Ovary (tissue), 7 donors: ENCODE measurements at regions not wholly inside any gene's neighbourhood (a gene's known extent, or its start where the extent isn't known, plus 50 kb on each side); places are given as distances from the start of the nearest gene placed in this dataset.

Experiments
- DNase-seq, 5 donors: peaks; one replicate each; pipeline ENCODE4 v3.0.0-alpha.2; 2019 to 2020
- H3K27ac ChIP-seq, 2 donors: fragments of 200-600 bp; one replicate each; pipeline versions ENCODE4 v1.5.1 to v1.8.0; 2019 to 2022
- H3K27me3 ChIP-seq: fragments of 200-600 bp; one replicate; pipeline ENCODE4 v1.8.0; 2022
- H3K36me3 ChIP-seq: fragments of 200-600 bp; sonication (generic); one replicate; pipeline ENCODE4 v1.5.1; 2019
- H3K4me1 ChIP-seq: one replicate; pipeline ENCODE4 v1.8.1; 2013; ENCODE audit warnings: mild to moderate bottlenecking, moderate library complexity; ENCODE audit not compliant: insufficient read depth
- H3K4me3 ChIP-seq: fragments of 200-600 bp; sonication (generic); one replicate; pipeline ENCODE4 v1.5.1; 2017
- H3K9me3 ChIP-seq, 2 donors: fragments of 200-600 bp in 1 of 2; sonication (generic) in 1 of 2; one replicate each; pipeline versions ENCODE4 v1.5.1 to v1.8.1; 2013 to 2019; ENCODE audit warnings: mild to moderate bottlenecking in 1 of 2, moderate library complexity in 1 of 2
- EP300 ChIP-seq: sonication (generic); formaldehyde crosslinking; IDR thresholded peaks from one replicate; pipeline ENCODE4 v1.6.1; 2017; ENCODE audit warnings: antibody characterized with exemption
- POLR2A ChIP-seq: fragments of 450-650 bp; IDR thresholded peaks from one replicate; pipeline ENCODE4 v1.6.1; 2017; ENCODE audit warnings: antibody characterized with exemption, mild to moderate bottlenecking, moderate library complexity
- WGBS, 3 donors: extraction: QIAGEN DNeasy Blood & Tissue Kit in 1 of 3; methylation state at CpG; one replicate each; pipeline versions ENCODE4 v1.1.5 to v1.1.7; 2013 to 2017; 5-methylcytosine and 5-hydroxymethylcytosine counted together
- intact Hi-C, 4 donors: fragments of 100-400 bp; cut with DNase I; formaldehyde crosslinking; loops; one replicate each; pipeline versions ENCODE4 v1.11.0 to v1.15.1; 2022 to 2023
- TF ChIP-seq, protein P1 (sequence below), 3 donors: fragments of 450-650 bp in 2 of 3; fragments of 200-600 bp in 1 of 3; IDR thresholded peaks; one replicate each; pipeline versions ENCODE4 v1.5.1 to v1.8.0; 2016 to 2022; ENCODE audit warnings: antibody characterized with exemption in 3 of 3, mild to moderate bottlenecking in 1 of 3
- donor health status: DM: no; HTN: no; CAD: no; lungs with moderate emphysema.
- donor health status: DM: no; HTN: no; CAD: no.
- donor health status: Bipolar disorder and iron deficiency.
- donor health status: DM: no; HTN: no; CAD: no.
- donor health status: DM: yes; HTN: yes; CAD: no.

DNA sequence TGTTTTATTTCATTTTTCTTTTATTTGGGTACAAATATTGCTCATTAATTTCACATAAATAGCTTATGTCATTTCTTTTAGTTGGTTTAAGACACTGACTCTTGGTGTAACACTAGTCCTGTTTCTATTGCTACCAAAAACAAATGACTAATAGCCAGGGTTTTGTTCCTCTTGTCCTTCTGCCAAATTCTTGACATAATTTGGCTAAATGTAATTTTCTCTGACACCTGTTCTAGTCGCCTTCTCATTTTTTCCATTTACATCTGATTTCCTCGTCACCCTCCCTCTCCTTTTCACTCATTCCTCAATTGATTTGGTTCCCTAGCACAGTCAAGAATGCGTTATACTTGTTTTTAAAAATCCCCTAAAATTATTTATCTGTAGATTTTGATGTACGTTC lies 1718.7 kb downstream of the EFNB2 start:
- 72 to 82% (median 73%) methylated on average over 4 of the region's 4 CpGs for WGBS, 3 donors
- no peak for TF ChIP-seq POLR2A
- TF ChIP-seq EP300 = no peak
- TF ChIP-seq, protein P1, sequence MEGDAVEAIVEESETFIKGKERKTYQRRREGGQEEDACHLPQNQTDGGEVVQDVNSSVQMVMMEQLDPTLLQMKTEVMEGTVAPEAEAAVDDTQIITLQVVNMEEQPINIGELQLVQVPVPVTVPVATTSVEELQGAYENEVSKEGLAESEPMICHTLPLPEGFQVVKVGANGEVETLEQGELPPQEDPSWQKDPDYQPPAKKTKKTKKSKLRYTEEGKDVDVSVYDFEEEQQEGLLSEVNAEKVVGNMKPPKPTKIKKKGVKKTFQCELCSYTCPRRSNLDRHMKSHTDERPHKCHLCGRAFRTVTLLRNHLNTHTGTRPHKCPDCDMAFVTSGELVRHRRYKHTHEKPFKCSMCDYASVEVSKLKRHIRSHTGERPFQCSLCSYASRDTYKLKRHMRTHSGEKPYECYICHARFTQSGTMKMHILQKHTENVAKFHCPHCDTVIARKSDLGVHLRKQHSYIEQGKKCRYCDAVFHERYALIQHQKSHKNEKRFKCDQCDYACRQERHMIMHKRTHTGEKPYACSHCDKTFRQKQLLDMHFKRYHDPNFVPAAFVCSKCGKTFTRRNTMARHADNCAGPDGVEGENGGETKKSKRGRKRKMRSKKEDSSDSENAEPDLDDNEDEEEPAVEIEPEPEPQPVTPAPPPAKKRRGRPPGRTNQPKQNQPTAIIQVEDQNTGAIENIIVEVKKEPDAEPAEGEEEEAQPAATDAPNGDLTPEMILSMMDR (IDR thresholded peaks at IDR 0.05) = no peak
- H3K27me3 ChIP-seq = no peaks in the 10 kb centered on the region
- H3K36me3 ChIP-seq = no peaks in the 10 kb centered on the region
- no peak for DNase-seq
- no peaks in the 10 kb centered on the region for H3K4me1 ChIP-seq
- H3K9me3 ChIP-seq = no peaks in the 10 kb centered on the region
- intact Hi-C loops = no loop called here
- no peak overlapping the region for H3K27ac ChIP-seq
- H3K4me3 ChIP-seq = no peak overlapping the region

DNA sequence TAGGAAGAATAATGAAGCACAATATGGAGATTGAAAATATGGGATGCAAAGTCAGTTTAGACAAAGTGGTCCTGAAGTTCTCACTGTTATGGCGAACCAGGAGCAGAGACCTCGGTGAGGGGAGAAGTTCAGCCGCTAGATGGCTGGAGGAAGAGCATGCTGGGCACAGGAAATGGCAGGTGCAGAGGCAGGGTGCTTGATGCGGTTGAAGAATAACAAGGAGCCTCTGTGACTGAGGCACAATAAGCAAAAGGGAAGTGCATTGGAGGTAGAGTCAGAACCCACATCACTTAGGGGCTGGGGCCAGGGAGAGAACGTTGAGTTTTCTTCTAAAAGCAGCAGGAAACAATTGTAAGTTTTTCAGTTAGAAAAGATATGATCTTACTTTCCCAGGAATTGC lies 1725.2 kb downstream of the EFNB2 start:
- no peak for TF ChIP-seq POLR2A
- TF ChIP-seq EP300 = no peak
- TF ChIP-seq, protein P1 (IDR thresholded peaks at IDR 0.05) = no peak
- intact Hi-C loops = no loop called here
- H3K27ac ChIP-seq = no peak overlapping the region
- no peaks in the 10 kb centered on the region for H3K36me3 ChIP-seq
- DNase-seq = no peak
- 84 to 89% (median 86%) methylated on average over 5 of the region's 5 CpGs for WGBS, 3 donors
- no peaks in the 10 kb centered on the region for H3K9me3 ChIP-seq
- no peak overlapping the region for H3K4me3 ChIP-seq
- no peaks in the 10 kb centered on the region for H3K27me3 ChIP-seq
- H3K4me1 ChIP-seq = no peaks in the 10 kb centered on the region

DNA sequence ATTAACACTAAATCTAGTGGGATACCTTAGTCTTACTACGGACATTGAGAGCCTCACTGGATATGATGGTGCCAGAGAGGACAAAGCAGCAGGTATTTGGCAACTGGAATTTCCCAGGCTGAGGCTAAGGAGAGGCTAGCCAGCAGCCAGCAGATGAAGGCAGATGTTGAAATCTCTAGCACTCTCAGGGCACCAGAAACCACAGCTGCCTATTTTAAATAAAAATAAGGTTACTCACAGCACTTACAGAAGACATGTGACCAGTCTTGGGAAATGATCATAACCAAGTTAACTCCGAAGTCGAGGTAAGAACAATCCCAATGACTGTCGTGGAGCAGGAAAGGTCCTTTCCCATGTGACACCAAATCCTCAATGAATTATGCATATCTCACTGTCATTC lies 1726.0 kb downstream of the EFNB2 start:
- H3K27me3 ChIP-seq = no peaks in the 10 kb centered on the region

DNA sequence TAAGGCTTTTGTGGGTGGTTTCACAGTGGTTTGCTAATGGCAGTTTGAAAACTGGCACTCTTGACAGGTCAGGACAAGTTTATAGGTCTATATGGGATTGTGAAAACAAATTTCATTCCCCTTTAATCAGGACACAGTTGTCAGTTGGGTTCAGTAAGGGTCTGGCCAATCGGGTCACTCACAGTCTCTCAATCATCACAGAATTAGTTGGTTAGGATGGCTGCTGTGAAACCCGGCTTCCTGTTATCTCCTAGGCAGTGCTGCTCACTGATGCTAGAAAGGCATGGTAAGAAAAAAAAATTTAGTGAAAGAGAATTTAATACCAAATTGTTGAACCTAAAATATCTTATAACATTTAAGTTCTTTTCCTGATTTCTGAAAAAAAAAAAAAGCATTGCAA lies 1730.1 kb downstream of the EFNB2 start:
- no peak overlapping the region for H3K27ac ChIP-seq
- no peaks in the 10 kb centered on the region for H3K4me1 ChIP-seq
- intact Hi-C loops = no loop called here
- H3K4me3 ChIP-seq = no peak overlapping the region
- no peak for DNase-seq
- WGBS, 3 donors = 74 to 81% (median 78%) methylated on average over 2 of the region's 2 CpGs
- no peaks in the 10 kb centered on the region for H3K27me3 ChIP-seq
- no peaks in the 10 kb centered on the region for H3K9me3 ChIP-seq
- H3K36me3 ChIP-seq = no peaks in the 10 kb centered on the region
- TF ChIP-seq POLR2A (no peak), EP300 (no peak)
- TF ChIP-seq, protein P1 (IDR thresholded peaks at IDR 0.05) = no peak

More for the DNA sequence above, 1726.0 kb downstream of the EFNB2 start:
- 80 to 88% (median 87%) methylated on average over 4 of the region's 4 CpGs for WGBS, 3 donors
- intact Hi-C loops = no loop called here
- Histone ChIP-seq H3K4me3 (no peak overlapping the region), H3K36me3 (no peaks in the 10 kb centered on the region), H3K4me1 (no peaks in the 10 kb centered on the region), H3K27ac (no peak overlapping the region), H3K9me3 (no peaks in the 10 kb centered on the region)
- no peak for DNase-seq
- TF ChIP-seq POLR2A (no peak), EP300 (no peak)
- TF ChIP-seq, protein P1 (IDR thresholded peaks at IDR 0.05) = no peak

DNA sequence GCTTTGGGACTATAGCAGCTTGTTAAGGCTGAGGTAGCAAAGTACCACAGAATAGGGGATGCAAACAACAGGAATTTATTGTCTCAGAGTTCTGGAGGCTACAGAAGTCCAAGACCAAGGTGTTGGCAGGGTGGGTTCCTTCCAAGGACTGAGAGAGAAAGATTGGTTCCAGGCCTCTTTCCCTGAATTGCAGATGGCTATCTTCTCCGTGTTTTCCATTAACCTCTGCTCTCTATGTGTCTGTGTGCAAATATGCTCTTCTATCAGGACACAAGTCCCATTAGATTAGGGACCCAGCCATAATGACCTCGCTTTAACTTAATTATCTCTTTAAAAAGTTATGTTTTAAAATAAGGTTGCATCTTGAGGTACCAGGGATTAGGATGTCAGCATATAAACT lies 1732.9 kb upstream of the SLC10A2 start:
- no peak for DNase-seq
- no peak overlapping the region for H3K27ac ChIP-seq
- H3K36me3 ChIP-seq = no peaks in the 10 kb centered on the region
- no peak overlapping the region for H3K4me3 ChIP-seq
- H3K9me3 ChIP-seq = no peaks in the 10 kb centered on the region
- WGBS, 3 donors = 88 to 94% (median 89%) methylated on average over 2 of the region's 2 CpGs
- intact Hi-C loops = no loop called here
- no peaks in the 10 kb centered on the region for H3K4me1 ChIP-seq
- H3K27me3 ChIP-seq = no peaks in the 10 kb centered on the region
- no peak for TF ChIP-seq EP300
- TF ChIP-seq, protein P1 (IDR thresholded peaks at IDR 0.05) = no peak
- no peak for TF ChIP-seq POLR2A
